Transverse colon (tissue), 4 donors: ENCODE measurements at regions not wholly inside any gene's neighbourhood (a gene's known extent, or its start where the extent isn't known, plus 50 kb on each side); places are given as distances from the start of the nearest gene placed in this dataset.

Experiments
- CTCF ChIP-seq, 5 experiments: fragments of 200-600 bp in 3 of 5; fragments of 450-650 bp in 2 of 5; sonication (generic) in 3 of 5; IDR thresholded peaks; 1 replicate in 2 of 5; 2 replicates in 3 of 5; pipeline ENCODE4 v1.5.1; 2016 to 2017; ENCODE audit warnings: antibody characterized with exemption in 5 of 5, inconsistent platforms in 3 of 5, mild to moderate bottlenecking in 2 of 5, moderate library complexity in 1 of 5
- EP300 ChIP-seq: sonication (generic); formaldehyde crosslinking; IDR thresholded peaks from one replicate; pipeline ENCODE4 v1.6.1; 2017; ENCODE audit warnings: antibody characterized with exemption, low read depth
- POLR2A ChIP-seq: fragments of 450-650 bp; IDR thresholded peaks from one replicate; pipeline ENCODE4 v1.6.1; 2016; ENCODE audit warnings: antibody characterized with exemption, mild to moderate bottlenecking, moderate library complexity
- POLR2AphosphoS5 ChIP-seq, 3 donors: sonication (generic); formaldehyde crosslinking; IDR thresholded peaks; one replicate each; pipeline ENCODE4 v1.6.1; 2016; ENCODE audit warnings: antibody characterized with exemption in 3 of 3

- TF ChIP-seq POLR2AphosphoS5 (IDR thresholded peaks at IDR 0.05) (no peak), POLR2A (no peak), CTCF (IDR thresholded peaks at IDR 0.05) (no peak), EP300 (no peak)
These were observed 351.2 kb upstream of the ARGLU1 start for GRCh38 chr13:106919133-106919532.
